C4-2B (cell line): ENCODE measurements at regions not wholly inside any gene's neighbourhood (a gene's known extent, or its start where the extent isn't known, plus 50 kb on each side); places are given as distances from the start of the nearest gene placed in this dataset.
A peak's percentile ranks its signal among the peaks of the same experiment; 100 is the strongest.
"Not testable (repeated sequence)": the region's sequence is repeated elsewhere in the genome, so short reads cannot be mapped to it uniquely, and the experiment has no call there.

ENCODE experiments used
- H3K27ac ChIP-seq: fragments of 450-650 bp; 2 replicates; pipeline ENCODE4 v1.5.1; 2017
- CTCF ChIP-seq: fragments of 450-650 bp; conservative IDR thresholded peaks from 2 replicates; pipeline ENCODE4 v1.5.1; 2017; ENCODE audit warnings: mild to moderate bottlenecking
- ZFX ChIP-seq: fragments of 450-650 bp; IDR thresholded peaks from 2 replicates; pipeline ENCODE4 v1.6.1; 2017

GRCh38 chr20:30310385-30310784 is 947.1 kb upstream of the DEFB115 start:
- H3K27ac ChIP-seq, result not testable (repeated sequence)

GRCh38 chr20:30312220-30312619 is 945.2 kb upstream of the DEFB115 start:
- H3K27ac ChIP-seq, result not testable (repeated sequence)

- H3K27ac ChIP-seq, result not testable (repeated sequence)
Observed at GRCh38 chr20:30313660-30314059, 943.8 kb upstream of the DEFB115 start.

GRCh38 chr20:30316063-30316462 is 941.4 kb upstream of the DEFB115 start:
- H3K27ac ChIP-seq, result not testable (repeated sequence)

GRCh38 chr20:30316532-30317299 is 940.7 kb upstream of the DEFB115 start:
- not testable (repeated sequence) for H3K27ac ChIP-seq

GRCh38 chr20:30333744-30334143 is 923.7 kb upstream of the DEFB115 start:
- not testable (repeated sequence) for H3K27ac ChIP-seq

- not testable (repeated sequence) for H3K27ac ChIP-seq
Observed at GRCh38 chr20:30337556-30337955, 919.9 kb upstream of the DEFB115 start.

- not testable (repeated sequence) for H3K27ac ChIP-seq
- TF ChIP-seq CTCF, result peak; percentile 25
Observed at GRCh38 chr20:30348932-30349331, 908.5 kb upstream of the DEFB115 start.

GRCh38 chr20:30356854-30357467 is 900.5 kb upstream of the DEFB115 start:
- not testable (repeated sequence) for H3K27ac ChIP-seq
- TF ChIP-seq CTCF, result peak; percentile 84

GRCh38 chr20:30361756-30362155 is 895.7 kb upstream of the DEFB115 start:
- H3K27ac ChIP-seq, result not testable (repeated sequence)

GRCh38 chr20:30376430-30376766 is 881.1 kb upstream of the DEFB115 start:
- peak overlapping the region; percentile 73 for H3K27ac ChIP-seq

- peak; percentile 86 for TF ChIP-seq CTCF
- peak; percentile 44 for TF ChIP-seq ZFX
- H3K27ac ChIP-seq, result peak overlapping the region; percentile 73
Observed at GRCh38 chr20:30376767-30377658, 880.5 kb upstream of the DEFB115 start.

GRCh38 chr20:30378317-30378716 is 879.1 kb upstream of the DEFB115 start:
- not testable (repeated sequence) for H3K27ac ChIP-seq

- not testable (repeated sequence) for H3K27ac ChIP-seq
Observed at GRCh38 chr20:30378721-30379120, 878.7 kb upstream of the DEFB115 start.

- H3K27ac ChIP-seq, result not testable (repeated sequence)
Observed at GRCh38 chr20:30384841-30385240, 872.6 kb upstream of the DEFB115 start.

- H3K27ac ChIP-seq, result not testable (repeated sequence)
Observed at GRCh38 chr20:30386099-30386498, 871.4 kb upstream of the DEFB115 start.

GRCh38 chr20:30387823-30388222 is 869.6 kb upstream of the DEFB115 start:
- not testable (repeated sequence) for H3K27ac ChIP-seq

GRCh38 chr20:30393523-30393922 is 863.9 kb upstream of the DEFB115 start:
- H3K27ac ChIP-seq, result not testable (repeated sequence)
